WI38 (cell line): ENCODE measurements at regions not wholly inside any gene's neighbourhood (a gene's known extent, or its start where the extent isn't known, plus 50 kb on each side); places are given as distances from the start of the nearest gene placed in this dataset.
"Not testable (repeated sequence)": the region's sequence is repeated elsewhere in the genome, so short reads cannot be mapped to it uniquely, and the experiment has no call there.

Experiments
- H3K4me3 ChIP-seq: 2 replicates; pipeline ENCODE4 v1.5.1; 2011; ENCODE audit warnings: low read depth, mild to moderate bottlenecking, control low read depth, low read length
- CTCF ChIP-seq: IDR thresholded peaks from 2 replicates; pipeline ENCODE4 v1.5.1; 2012; ENCODE audit warnings: low read depth, mild to moderate bottlenecking, control low read depth, low read length

- no peak overlapping the region for H3K4me3 ChIP-seq
- TF ChIP-seq CTCF: no peak
Observed at GRCh38 chr17:68143425-68143824, 104.4 kb upstream of the AMZ2 start.

- H3K4me3 ChIP-seq: no peak overlapping the region
- TF ChIP-seq CTCF: no peak
Observed at GRCh38 chr17:68145088-68145487, 102.8 kb upstream of the AMZ2 start.

GRCh38 chr17:68148936-68149335 lies 98.9 kb upstream of the AMZ2 start:
- no peak for TF ChIP-seq CTCF
- H3K4me3 ChIP-seq: no peak overlapping the region

- H3K4me3 ChIP-seq: no peak overlapping the region
- TF ChIP-seq CTCF: no peak
Observed at GRCh38 chr17:68152161-68152571, 95.7 kb upstream of the AMZ2 start.

- no peak overlapping the region for H3K4me3 ChIP-seq
- no peak for TF ChIP-seq CTCF
Observed at GRCh38 chr17:68155692-68156091, 92.2 kb upstream of the AMZ2 start.

- TF ChIP-seq CTCF: no peak
- H3K4me3 ChIP-seq: no peak overlapping the region
Observed at GRCh38 chr17:68161644-68162428, 86.0 kb upstream of the AMZ2 start.

- not testable (repeated sequence) for H3K4me3 ChIP-seq
Observed at GRCh38 chr17:68168273-68169164, 79.3 kb upstream of the AMZ2 start.

- H3K4me3 ChIP-seq: not testable (repeated sequence)
Observed at GRCh38 chr17:68169165-68169821, 78.5 kb upstream of the AMZ2 start.
